DMS153 treated with DMSO at 0.1 percent for 48 hours (cell line): ENCODE measurements at regions not wholly inside any gene's neighbourhood (a gene's known extent, or its start where the extent isn't known, plus 50 kb on each side); places are given as distances from the start of the nearest gene placed in this dataset.

Experiments used
- DNase-seq: peaks from one replicate; lab custom pipeline; 2025; ENCODE audit not compliant: unreplicated experiment; lab: John Stamatoyannopoulos, UW

GRCh38 chr6:126419901-126420300 lies 80.0 kb downstream of the CENPW start:
- no peak for DNase-seq

DNA sequence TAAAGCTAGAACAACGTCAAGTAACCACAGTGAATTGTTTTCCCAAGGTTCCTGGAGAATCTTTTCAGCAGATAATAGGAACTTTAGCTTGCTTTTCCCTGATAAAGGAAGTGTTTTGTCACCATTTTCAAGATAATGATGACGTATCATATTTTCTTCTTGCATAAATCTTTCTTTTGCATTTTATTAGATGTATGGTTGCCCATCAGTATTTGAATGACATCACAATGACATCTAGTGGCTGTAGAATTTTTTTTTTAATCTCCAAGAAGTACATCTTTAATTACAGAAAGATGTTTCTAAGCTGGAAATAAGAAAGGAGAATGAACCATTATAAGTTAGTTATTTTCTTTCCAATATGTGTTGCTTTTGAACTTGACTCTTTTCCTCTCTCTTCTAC lies 83.0 kb downstream of the CENPW start:
- DNase-seq: no peak

DNA sequence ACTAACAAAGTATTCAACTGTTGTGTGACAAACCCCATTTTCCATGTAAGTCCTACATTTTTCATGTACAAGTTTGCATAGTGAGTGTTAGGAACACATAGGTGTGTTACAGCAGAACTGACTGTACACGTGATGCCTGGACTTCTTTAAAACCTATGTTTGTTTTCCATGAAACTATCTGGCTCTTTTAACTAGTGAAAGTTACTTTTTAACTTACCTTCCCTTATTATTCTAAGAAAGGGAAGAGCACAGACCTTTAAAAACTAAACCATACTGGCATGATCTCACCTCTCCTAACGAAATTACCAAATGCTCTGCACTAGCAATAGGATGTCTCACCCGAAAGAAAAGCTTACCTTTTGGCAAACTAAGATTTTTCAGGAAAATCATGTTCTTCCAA lies 87.8 kb downstream of the CENPW start:
- DNase-seq: no peak

- no peak for DNase-seq
These were observed 90.0 kb downstream of the CENPW start for GRCh38 chr6:126429866-126430265.

GRCh38 chr6:126432564-126432963 lies 92.6 kb downstream of the CENPW start:
- DNase-seq: no peak

DNA sequence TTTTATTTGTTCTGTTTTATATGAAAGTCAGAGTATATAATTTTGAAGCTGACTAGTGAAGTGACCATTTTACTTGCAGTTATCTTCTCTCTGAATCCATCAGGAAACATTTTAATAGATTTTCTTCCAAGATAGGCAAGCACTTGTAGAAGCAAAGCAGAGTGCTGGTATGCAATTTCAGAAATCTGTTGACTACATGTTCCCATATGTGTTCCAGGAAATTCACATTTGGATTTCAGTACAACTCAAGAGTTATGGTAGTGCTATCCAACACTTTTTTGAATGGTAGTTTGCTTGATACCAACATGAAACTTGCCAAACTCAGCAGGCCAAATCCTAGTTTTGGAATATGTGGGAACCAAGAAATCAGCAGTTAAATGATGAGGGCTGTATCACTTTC lies 94.0 kb downstream of the CENPW start:
- DNase-seq: no peak

GRCh38 chr6:126437205-126437604 lies 97.3 kb downstream of the CENPW start:
- no peak for DNase-seq

DNA sequence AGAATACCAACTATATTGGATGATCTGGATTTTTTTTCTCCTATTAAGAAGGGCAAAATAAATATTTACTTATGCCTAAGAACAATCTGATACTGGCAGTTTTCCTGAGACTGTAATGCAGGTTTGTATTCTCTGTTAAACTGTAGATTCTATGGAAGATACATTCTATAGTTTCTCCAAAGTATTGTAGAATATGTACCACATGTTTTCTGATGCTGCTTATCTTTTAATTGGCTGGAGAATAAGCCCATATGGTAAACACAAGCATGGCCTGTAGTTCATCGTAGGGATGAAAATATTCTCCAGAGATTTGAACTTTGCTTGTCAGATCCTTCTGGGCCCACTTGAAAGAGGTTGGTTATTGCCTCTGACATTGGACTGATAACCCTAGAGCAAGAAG lies 99.1 kb downstream of the CENPW start:
- DNase-seq: no peak

DNA sequence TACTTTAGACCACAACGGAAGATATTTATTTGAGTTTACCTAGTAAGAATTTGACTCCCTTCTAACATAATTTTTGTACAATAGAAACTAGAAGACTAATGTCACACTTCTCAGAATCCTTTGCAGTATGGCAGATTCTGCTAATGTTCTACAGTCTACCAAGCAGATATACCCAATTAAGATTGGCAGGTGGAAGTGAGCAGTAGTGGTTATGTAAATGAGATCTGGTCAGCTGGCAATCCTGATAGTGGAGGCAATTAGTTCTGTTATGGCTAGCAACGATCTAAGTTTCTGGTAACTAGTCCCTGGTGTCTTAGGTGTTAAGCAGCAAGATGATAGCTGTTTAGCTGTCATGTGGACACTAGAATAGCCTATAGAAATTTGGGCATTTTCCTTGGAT lies 101.0 kb downstream of the CENPW start:
- no peak for DNase-seq

- DNase-seq: no peak
These were observed 104.9 kb downstream of the CENPW start for GRCh38 chr6:126444659-126445273.

DNA sequence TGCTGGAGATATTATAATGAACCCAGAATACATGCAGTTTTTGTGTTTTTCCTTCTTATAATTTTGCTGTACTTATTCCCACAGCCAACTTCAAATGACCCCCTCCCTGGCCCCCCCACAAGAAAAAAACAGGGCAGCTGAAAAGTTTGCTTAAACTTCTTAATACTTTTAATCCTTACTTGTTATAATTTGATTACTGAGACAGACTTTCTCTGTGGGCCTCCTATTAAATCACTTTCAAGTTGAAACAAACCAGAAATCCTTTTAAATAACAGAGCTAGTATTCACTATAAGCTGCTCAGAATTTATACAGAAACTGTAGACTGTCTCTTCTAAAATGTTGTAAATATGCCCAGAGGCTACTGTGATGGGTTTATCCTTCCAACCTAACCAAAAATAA lies 106.3 kb downstream of the CENPW start:
- no peak for DNase-seq

DNA sequence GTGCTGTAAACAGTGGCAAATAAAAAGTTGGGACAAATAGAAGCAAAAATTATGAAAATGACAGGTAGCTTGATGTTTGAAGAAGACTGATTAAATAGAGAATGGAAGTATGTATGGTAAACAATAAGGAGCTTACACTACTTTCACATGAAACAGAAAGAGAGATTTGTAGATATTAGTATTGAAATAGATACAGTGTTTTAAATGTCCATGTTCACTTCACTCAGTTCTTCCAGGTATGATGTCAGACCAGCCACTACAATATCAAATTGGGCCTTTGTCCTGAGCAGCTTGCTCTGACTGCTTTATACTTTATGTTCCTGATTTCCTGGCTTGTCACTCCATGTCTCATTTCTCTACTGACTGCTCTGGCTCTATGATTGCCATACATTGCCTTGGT lies 107.5 kb downstream of the CENPW start:
- DNase-seq: no peak

GRCh38 chr6:126461045-126461444 lies 121.1 kb downstream of the CENPW start:
- no peak for DNase-seq

GRCh38 chr6:126464245-126464644 lies 124.3 kb downstream of the CENPW start:
- no peak for DNase-seq

DNA sequence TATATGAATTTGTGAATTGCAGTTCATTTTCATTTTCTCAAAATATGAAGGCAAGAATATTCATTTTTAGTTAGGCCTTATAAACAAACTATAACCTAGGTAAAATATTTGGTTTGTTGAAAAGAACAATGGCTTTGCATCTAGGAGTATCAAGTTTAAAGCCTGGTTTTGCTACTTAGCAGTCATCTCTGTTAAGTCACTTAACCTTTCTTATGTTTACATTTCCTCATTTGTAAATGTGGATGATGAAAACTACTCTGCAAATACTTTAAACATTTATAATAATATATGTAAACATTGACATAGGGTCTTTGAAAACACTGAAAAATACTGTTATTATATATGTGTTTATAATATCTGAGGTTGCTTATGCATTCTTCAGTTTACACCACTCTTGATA lies 135.5 kb downstream of the CENPW start:
- DNase-seq: no peak

DNA sequence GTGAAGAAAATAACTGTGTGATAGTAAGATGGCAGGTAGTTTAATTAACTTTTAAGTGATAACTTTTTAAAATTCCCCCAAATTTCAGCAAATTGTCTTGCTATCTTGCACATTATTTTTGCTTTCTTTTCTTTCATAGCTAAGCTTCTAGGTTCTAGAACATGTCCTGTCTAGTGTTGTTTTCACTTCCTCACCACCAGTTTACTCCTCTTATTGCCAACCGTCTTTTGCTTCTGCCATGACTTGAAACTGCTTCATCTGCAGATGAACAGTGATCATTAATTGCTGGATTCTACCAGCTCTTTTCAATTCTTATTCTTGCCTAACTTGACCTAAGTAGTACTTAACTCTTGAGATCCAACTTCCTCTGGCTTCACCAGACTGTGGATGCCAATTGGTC lies 137.8 kb downstream of the CENPW start:
- no peak for DNase-seq

GRCh38 chr6:126480268-126480667 lies 140.4 kb downstream of the CENPW start:
- no peak for DNase-seq

- DNase-seq: no peak
These were observed 141.4 kb downstream of the CENPW start for GRCh38 chr6:126481319-126481718.

DNA sequence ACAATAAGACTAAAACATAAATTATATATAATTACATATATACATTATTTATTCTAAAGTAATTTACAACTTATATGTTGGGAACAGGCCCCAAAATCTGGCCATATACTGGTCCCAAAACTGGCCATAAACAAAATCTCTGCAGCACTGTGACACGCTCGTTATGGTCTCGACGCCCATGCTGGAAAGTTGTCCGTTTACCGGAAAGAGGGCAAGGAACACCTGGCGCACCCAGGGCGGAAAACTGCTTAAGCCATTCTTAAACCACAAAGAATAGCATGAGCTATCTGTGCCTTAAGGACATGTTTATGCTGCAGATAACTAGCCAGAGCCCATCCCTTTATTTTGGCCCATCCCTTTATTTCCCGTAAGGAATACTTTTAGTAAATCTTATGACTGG lies 164.9 kb downstream of the CENPW start:
- no peak for DNase-seq

DNA sequence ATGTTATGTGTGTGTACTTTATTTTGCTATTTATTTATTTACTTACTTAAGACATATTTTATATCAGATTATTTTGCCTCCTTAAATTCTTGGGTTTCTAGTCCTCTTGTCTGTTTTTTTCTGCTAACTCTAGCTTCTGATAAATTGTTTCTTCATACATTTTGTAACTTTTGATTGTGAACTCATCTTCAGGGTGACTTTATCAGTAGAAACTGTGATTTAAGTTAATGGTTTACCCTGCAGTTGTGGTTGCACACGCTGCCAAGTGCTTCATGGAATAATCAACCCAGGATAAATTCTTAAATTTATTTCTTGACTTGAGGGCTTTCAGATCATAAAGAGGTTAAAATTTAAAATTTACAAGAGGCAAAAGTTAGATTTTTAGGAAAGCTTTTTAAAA lies 173.3 kb downstream of the CENPW start:
- no peak for DNase-seq

DNA sequence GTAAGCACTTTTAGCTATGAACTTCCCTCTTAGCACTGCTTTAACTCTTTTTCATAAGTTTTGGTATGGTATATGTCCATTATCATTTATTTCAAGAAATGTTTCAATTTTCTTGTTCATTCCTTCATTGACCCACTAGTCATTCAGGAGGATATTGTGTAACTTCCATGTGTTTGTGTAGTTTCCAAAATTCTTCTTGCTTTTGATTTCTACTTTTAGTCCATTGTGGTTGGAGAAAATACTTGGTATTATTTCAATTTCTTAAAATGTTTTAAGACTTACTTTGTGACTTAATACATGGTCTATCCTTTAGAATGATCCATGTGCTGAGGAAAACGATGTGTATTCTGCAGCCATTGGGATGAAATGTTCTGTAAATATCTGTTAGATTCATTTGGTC lies 176.5 kb downstream of the CENPW start:
- no peak for DNase-seq

DNA sequence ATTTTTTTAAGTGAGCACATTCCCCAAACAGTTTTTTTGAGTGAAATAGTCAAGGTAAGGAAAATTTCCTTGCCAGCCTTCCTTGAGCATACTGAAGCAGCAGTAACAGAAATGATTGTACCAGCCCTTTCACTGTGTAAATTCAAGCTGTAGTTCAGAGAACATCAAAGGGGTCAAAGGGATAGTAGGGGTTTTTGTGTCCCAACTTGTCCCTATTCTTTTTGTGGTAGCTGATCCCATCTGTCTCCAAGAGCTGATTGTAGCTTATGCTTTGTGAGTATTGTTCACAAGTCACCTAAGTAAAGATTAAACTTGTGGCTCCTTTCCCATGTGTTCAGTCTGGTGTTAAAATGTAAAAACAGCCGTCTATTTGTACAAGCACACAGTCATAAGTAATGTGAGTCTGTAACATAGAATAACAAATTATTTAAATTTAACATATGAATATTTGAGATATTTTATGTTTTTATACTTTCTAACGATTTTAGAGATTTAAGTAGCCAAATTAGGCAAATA lies 185.0 kb downstream of the CENPW start:
- no peak for DNase-seq

DNA sequence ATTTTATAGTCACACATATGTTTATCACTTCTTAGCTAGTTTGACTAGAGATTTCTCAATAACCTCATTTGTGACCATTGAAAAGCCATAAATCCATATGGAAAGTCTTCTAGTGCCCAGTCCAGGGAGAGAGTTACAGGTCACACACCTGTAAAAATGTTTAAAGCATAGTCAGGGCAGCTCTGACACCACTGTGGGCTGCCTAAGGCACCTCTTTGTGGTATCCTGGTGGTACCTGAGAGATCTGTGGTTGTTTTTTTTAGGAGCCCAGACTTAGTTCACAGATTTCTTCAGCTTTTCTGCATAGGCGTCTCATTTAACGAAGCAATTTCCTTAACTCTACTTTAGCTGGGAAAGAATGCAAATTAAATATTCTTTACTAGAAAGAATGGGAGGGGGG lies 186.6 kb downstream of the CENPW start:
- no peak for DNase-seq
